ENCODE measurements at regions not wholly inside any gene's neighbourhood (a gene's known extent, or its start where the extent isn't known, plus 50 kb on each side); places are given as distances from the start of the nearest gene placed in this dataset.

GRCh38 chr6:122092366-122092765 lies 307.1 kb upstream of the HSF2 start (continued):
- TF ChIP-seq ZBTB26 (CRISPR knock-in tag; IDR thresholded peaks at IDR 0.05) = no peak
- no peak for TF ChIP-seq ZNF695 (CRISPR knock-in tag; IDR thresholded peaks at IDR 0.05)
- no peak for TF ChIP-seq CBFA2T3 (IDR thresholded peaks at IDR 0.05)
- no peak for TF ChIP-seq HDGF (IDR thresholded peaks at IDR 0.05)

GRCh38 chr6:122098201-122098678 lies 301.2 kb upstream of the HSF2 start:
- 0% methylated on average over 4 of the region's 4 CpGs for WGBS (ENCODE audit: insufficient coverage, low coverage, missing lambda C conversion rate)

More at GRCh38 chr6:122098201-122098678, 301.2 kb upstream of the HSF2 start:
- DNase-seq (ENCODE audit: extremely low read depth in 1 of 4, low spot score in 3 of 4) = no peak
- Histone ChIP-seq H4K20me1 (replicated peaks; ENCODE audit: control insufficient read depth, insufficient read depth, low read length) (no peaks in the 10 kb centered on the region), H3K4me3 (no peak overlapping the region), H3K36me3 (ENCODE audit: control insufficient read depth, insufficient read depth, low read length) (no peaks in the 10 kb centered on the region), H3K27me3 (ENCODE audit: control insufficient read depth in 2 of 2, insufficient read depth in 2 of 2, low read length in 2 of 2) (no peaks in the 10 kb centered on the region), H3K9me1 (ENCODE audit: control insufficient read depth, insufficient read depth, low read length) (no peaks in the 10 kb centered on the region), H3K4me1 (replicated peaks in 1 of 2; ENCODE audit: control insufficient read depth in 2 of 2, insufficient read depth in 2 of 2, low read length in 2 of 2) (no peaks in the 10 kb centered on the region), H3K9ac (ENCODE audit: insufficient read depth in 1 of 2, low read depth in 2 of 2, low read length in 2 of 2) (no peak overlapping the region), H3K27ac (ENCODE audit: extremely low read depth, low read depth, low read length) (no peak overlapping the region), H3K79me2 (ENCODE audit: control insufficient read depth, insufficient read depth, low read length) (no peaks in the 10 kb centered on the region), H2AFZ (ENCODE audit: low read depth, low read length) (no peak overlapping the region), H3K4me2 (ENCODE audit: insufficient read depth, low read length) (no peak overlapping the region), H3K9me3 (replicated peaks; ENCODE audit: control insufficient read depth, insufficient read depth, low read depth, low read length) (no peaks in the 10 kb centered on the region; the same call in 1 of the 2 replicates)
- ChIA-PET CTCF (ENCODE audit: low intra/inter-chr PET ratio) (no interaction called here), POLR2A (no interaction called here)
- TF ChIP-seq MYBL2 (IDR thresholded peaks at IDR 0.05; ENCODE audit: low read depth) (no peak), MYBL2 (CRISPR knock-in tag; IDR thresholded peaks at IDR 0.05; ENCODE audit: borderline replicate concordance) (no peak), CC2D1A (IDR thresholded peaks at IDR 0.05) (no peak), CEBPB (tag; IDR thresholded peaks at IDR 0.05) (no peak), STAT5A (IDR thresholded peaks at IDR 0.05; ENCODE audit: borderline replicate concordance, low read length) (no peak), MCM2 (IDR thresholded peaks at IDR 0.05; ENCODE audit: low read depth) (no peak)
- ATAC-seq = no peak
- FAIRE-seq = no peak
- in situ Hi-C loops (cut with MboI) (no loop called here), intact Hi-C loops (cut with micrococcal nuclease) (no loop called here)
- BruUV-seq (replicated peaks) = no TSS peak

All from K562 (cell line).